K562 (cell line): ENCODE measurements at regions not wholly inside any gene's neighbourhood (a gene's known extent, or its start where the extent isn't known, plus 50 kb on each side); places are given as distances from the start of the nearest gene placed in this dataset.

ENCODE experiments used
- ATAC-seq: fragments of 200-7000 bp; cut with Tn5 transposase; 3 replicates; pipeline ENCODE4 v1.9.1; 2020; ENCODE audit warnings: moderate library complexity
- BruUV-seq: library from RNA; stranded (reverse); fragments of 400-500 nt; replicated peaks from 2 replicates; lab custom pipeline; 2021; lab: Mats Ljungman, UMichigan
- CTCF ChIA-PET: fragments of 300-600 bp; formaldehyde crosslinking; extraction: SDS; loops from one replicate; lab custom pipeline; 2021; ENCODE audit warnings: low intra/inter-chr PET ratio; lab: Yijun Ruan, JAX
- POLR2A ChIA-PET: fragments of 300-600, 350-650 bp; sonication (Branson Sonifier 250); formaldehyde crosslinking; extraction: SDS; loops from one replicate; lab custom pipeline; 2021; ENCODE audit warnings: antibody characterized with exemption, inconsistent platforms; lab: Yijun Ruan, JAX
- DNase-seq, 4 experiments: peaks; one replicate each; pipeline versions ENCODE4 v3.0.0 to v3.0.0-alpha.2; 2011 to 2018; ENCODE audit warnings: low spot score in 3 of 4, mixed read lengths in 3 of 4; ENCODE audit errors: extremely low read depth in 1 of 4
- FAIRE-seq: peaks from 2 replicates; lab custom pipeline; 2011; peaks lifted over from hg19 to GRCh38; lab: Jason Lieb, UNC
- H2AFZ ChIP-seq: 2 replicates; pipeline ENCODE4 v1.6.0; 2011; ENCODE audit warnings: low read depth, low read length, control low read depth, inconsistent platforms
- H3K27ac ChIP-seq: fragments of 200-600 bp; 3 replicates; pipeline ENCODE4 v1.8.0; 2011; ENCODE audit warnings: low read depth, mild to moderate bottlenecking, control low read depth, inconsistent platforms, low read length, moderate library complexity, mixed read lengths; ENCODE audit errors: extremely low read depth
- H3K27me3 ChIP-seq, 2 experiments: fragments of 300-600 bp in 1 of 2; 2 replicates in 1 of 2; 3 replicates in 1 of 2; pipeline versions ENCODE4 v1.6.0 to v1.8.0; 2011; ENCODE audit warnings: inconsistent platforms in 2 of 2, low read length in 2 of 2, mild to moderate bottlenecking in 1 of 2, mixed read lengths in 1 of 2, moderate library complexity in 1 of 2; ENCODE audit not compliant: control insufficient read depth in 2 of 2, insufficient read depth in 2 of 2
- H3K36me3 ChIP-seq: fragments of 300-600 bp; 3 replicates; pipeline ENCODE4 v1.8.0; 2011; ENCODE audit warnings: mild to moderate bottlenecking, low read length, inconsistent platforms; ENCODE audit not compliant: control insufficient read depth, insufficient read depth
- H3K4me1 ChIP-seq, 2 experiments: fragments of 200-600 bp in 1 of 2; replicated peaks in 1 of 2; 2 replicates in 1 of 2; 3 replicates in 1 of 2; pipeline versions ENCODE4 v1.5.1 to v1.8.0; 2011; ENCODE audit warnings: inconsistent platforms in 2 of 2, low read length in 2 of 2, mild to moderate bottlenecking in 1 of 2, mixed read lengths in 1 of 2, moderate library complexity in 1 of 2; ENCODE audit not compliant: control insufficient read depth in 2 of 2, insufficient read depth in 2 of 2
- H3K4me2 ChIP-seq: 2 replicates; pipeline ENCODE4 v1.6.1; 2011; ENCODE audit warnings: low read length, control low read depth, inconsistent platforms, mixed read lengths; ENCODE audit not compliant: insufficient read depth
- H3K4me3 ChIP-seq: fragments of 200-600 bp; sonication (generic), shearing (Covaris generic); 2 replicates; pipeline ENCODE4 v1.5.1; 2016; ENCODE audit warnings: control low read depth, inconsistent platforms
- H3K79me2 ChIP-seq: fragments of 200-600 bp; 3 replicates; pipeline ENCODE4 v1.8.0; 2011; ENCODE audit warnings: low read length, inconsistent platforms; ENCODE audit not compliant: control insufficient read depth, insufficient read depth
- H3K9ac ChIP-seq, 2 experiments: 2 replicates each; pipeline versions ENCODE4 v1.6.0 to v1.6.1; 2011; ENCODE audit warnings: low read depth in 2 of 2, low read length in 2 of 2, control low read depth in 1 of 2, inconsistent platforms in 1 of 2, mild to moderate bottlenecking in 1 of 2, mixed read lengths in 1 of 2; ENCODE audit not compliant: insufficient read depth in 1 of 2
- H3K9me1 ChIP-seq: one replicate; pipeline ENCODE4 v1.6.0; 2011; ENCODE audit warnings: inconsistent platforms, mild to moderate bottlenecking, low read length, moderate library complexity; ENCODE audit not compliant: control insufficient read depth, insufficient read depth
- H3K9me3 ChIP-seq: replicated peaks from 2 replicates; pipeline ENCODE4 v1.5.1; 2011; ENCODE audit warnings: low read depth, low read length, inconsistent platforms; ENCODE audit not compliant: control insufficient read depth, insufficient read depth
- H4K20me1 ChIP-seq: replicated peaks from 2 replicates; pipeline ENCODE4 v1.6.1; 2011; ENCODE audit warnings: low read length, inconsistent platforms, mixed read lengths; ENCODE audit not compliant: control insufficient read depth, insufficient read depth
- ATF7 ChIP-seq: fragments of 450-650 bp; IDR thresholded peaks from 2 replicates; pipeline ENCODE4 v1.7.1; 2014; ENCODE audit warnings: mild to moderate bottlenecking, moderate library complexity
- CBFB ChIP-seq: sonication (generic); formaldehyde crosslinking; IDR thresholded peaks from 2 replicates; pipeline ENCODE4 v1.4.0; 2020; ENCODE audit warnings: mild to moderate bottlenecking, missing genetic modification reagents
- CEBPB ChIP-seq: fragments of 450-650 bp; IDR thresholded peaks from 2 replicates; pipeline ENCODE4 v1.6.1; 2016; ENCODE audit warnings: missing genetic modification characterization, missing compliant biosample characterization
- HDAC2 ChIP-seq: fragments of 450-650 bp; IDR thresholded peaks from 2 replicates; pipeline ENCODE4 v1.6.1; 2016; ENCODE audit warnings: mild to moderate bottlenecking
- MAFG ChIP-seq: fragments of 450-650 bp; conservative IDR thresholded peaks from 2 replicates; pipeline ENCODE4 v1.6.1; 2016; ENCODE audit warnings: missing genetic modification characterization, missing compliant biosample characterization
- NCOA2 ChIP-seq, 2 experiments: fragments of 450-650 bp; IDR thresholded peaks; 2 replicates each; pipeline ENCODE4 v1.6.1; 2018; ENCODE audit warnings: mild to moderate bottlenecking in 2 of 2, moderate library complexity in 1 of 2; ENCODE audit not compliant: partially characterized antibody in 2 of 2
- POLR3G ChIP-seq: IDR thresholded peaks from 2 replicates; pipeline ENCODE4 v1.6.1; 2011; ENCODE audit not compliant: insufficient read length, insufficient replicate concordance; ENCODE audit errors: extremely low read depth
- SREBF1 ChIP-seq: fragments of 150-350 bp; IDR thresholded peaks from 2 replicates; pipeline ENCODE4 v1.6.1; 2014; ENCODE audit warnings: antibody characterized with exemption, low read depth, low read length, borderline replicate concordance
- U2AF2 ChIP-seq: fragments of 200-400 bp; formaldehyde crosslinking; optimal IDR thresholded peaks from 2 replicates; pipeline ENCODE3; 2017; ENCODE audit warnings: low read depth, mild to moderate bottlenecking, low read length
- ZNF445 ChIP-seq: fragments of 250-450 bp; sonication (Bioruptor Pico); IDR thresholded peaks from 2 replicates; pipeline ENCODE4 v1.4.0; 2020; ENCODE audit warnings: low read depth, mild to moderate bottlenecking, moderate library complexity
- ZNF717 ChIP-seq: fragments of 250-450 bp; sonication (Bioruptor Pico); IDR thresholded peaks from 2 replicates; pipeline ENCODE4 v1.5.0; 2021
- ZNF778 ChIP-seq: fragments of 450-650 bp; formaldehyde crosslinking; IDR thresholded peaks from 2 replicates; pipeline ENCODE4 v1.4.0; 2020; ENCODE audit warnings: mild to moderate bottlenecking, moderate library complexity
- WGBS: fragments of 100-300 bp; shearing (Covaris generic); methylation state at CpG from one replicate; pipeline ENCODE4 v1.1.6; 2016; ENCODE audit warnings: low coverage, mixed read lengths; ENCODE audit not compliant: insufficient coverage; ENCODE audit errors: missing lambda C conversion rate; 5-methylcytosine and 5-hydroxymethylcytosine counted together
- in situ Hi-C: fragments of 300-500 bp; cut with MboI; formaldehyde crosslinking; loops from 4 replicates; pipeline ENCODE4 v1.15.0; 2018; ENCODE audit warnings: inconsistent platforms, mixed read lengths
- intact Hi-C: fragments of 100-400 bp; cut with micrococcal nuclease; formaldehyde crosslinking; loops from 2 replicates; pipeline ENCODE4 v1.14.2; 2022

GRCh38 chr3:71974786-71975185 is 189.8 kb upstream of the PROK2 start:
- H3K9ac ChIP-seq, result no peak overlapping the region
- no peak for FAIRE-seq
- TF ChIP-seq U2AF2, result no peak
- no peak for TF ChIP-seq CBFB
- no peak for TF ChIP-seq ZNF445
- TF ChIP-seq MAFG, result no peak
- TF ChIP-seq CEBPB (tag), result no peak
- no peak for TF ChIP-seq ZNF717 (CRISPR knock-in tag)
- TF ChIP-seq ATF7, result no peak
- no peak for TF ChIP-seq HDAC2
- no peak for TF ChIP-seq POLR3G
- TF ChIP-seq NCOA2 (IDR thresholded peaks at IDR 0.05; ENCODE audit: partially characterized antibody in 2 of 2), result no peak
- TF ChIP-seq ZNF778 (CRISPR knock-in tag), result no peak
- TF ChIP-seq SREBF1, result no peak
- no peak overlapping the region for H2AFZ ChIP-seq
- BruUV-seq, result no TSS peak
- POLR2A ChIA-PET, result no interaction called here
- H3K27ac ChIP-seq, result no peak overlapping the region
- 4% methylated on average over 3 of the region's 3 CpGs for WGBS
- no peak for DNase-seq
- no peak overlapping the region for H3K4me3 ChIP-seq
- peaks cover 0 to 8% of the 10 kb centered on the region in 2 experiments; a peak in 2 of 5 replicates for H3K27me3 ChIP-seq
- intact Hi-C loops, result no loop called here
- H3K4me2 ChIP-seq, result no peak overlapping the region
- H3K36me3 ChIP-seq, result no peaks in the 10 kb centered on the region
- H3K4me1 ChIP-seq, result no peaks in the 10 kb centered on the region; a peak in 1 of 5 replicates
- CTCF ChIA-PET, result no interaction called here
- no peaks in the 10 kb centered on the region for H3K79me2 ChIP-seq
- no peaks in the 10 kb centered on the region for H3K9me1 ChIP-seq
- no peaks in the 10 kb centered on the region for H4K20me1 ChIP-seq
- no peak for ATAC-seq
- peaks cover 2% of the 10 kb centered on the region; the same call in 1 of the 2 replicates for H3K9me3 ChIP-seq
- in situ Hi-C loops, result no loop called here
